PFSK-1 (cell line): ENCODE measurements at regions not wholly inside any gene's neighbourhood (a gene's known extent, or its start where the extent isn't known, plus 50 kb on each side); places are given as distances from the start of the nearest gene placed in this dataset.

Experiments
- POLR2AphosphoS5 ChIP-seq: IDR thresholded peaks from 2 replicates; pipeline ENCODE4 v1.6.1; 2012; ENCODE audit warnings: low read depth, mild to moderate bottlenecking, control low read depth, low read length, moderate library complexity
- REST ChIP-seq, 2 experiments: IDR thresholded peaks; 2 replicates each; pipeline versions ENCODE4 v1.6.1 to v1.8.0; 2011 to 2012; ENCODE audit warnings: low read depth in 2 of 2, low read length in 2 of 2, control low read depth in 1 of 2, inconsistent platforms in 1 of 2, mild to moderate bottlenecking in 1 of 2, moderate library complexity in 1 of 2; ENCODE audit not compliant: insufficient read depth in 1 of 2
- SIN3A ChIP-seq: IDR thresholded peaks from 2 replicates; pipeline ENCODE4 v1.6.1; 2012; ENCODE audit warnings: mild to moderate bottlenecking, low read length, moderate library complexity, borderline replicate concordance; ENCODE audit not compliant: insufficient read depth
- TAF1 ChIP-seq: IDR thresholded peaks from 2 replicates; pipeline ENCODE4 v1.6.1; 2012; ENCODE audit warnings: low read length, control low read depth, borderline replicate concordance; ENCODE audit not compliant: insufficient read depth

GRCh38 chr2:187719510-187719909 lies 165.3 kb upstream of the TFPI start:
- TF ChIP-seq POLR2AphosphoS5 (no peak), REST (IDR thresholded peaks at IDR 0.05; ENCODE audit: insufficient read depth in 1 of 2, low read depth in 2 of 2, low read length in 2 of 2) (no peak), TAF1 (no peak), SIN3A (no peak)
